ENCODE measurements at regions not wholly inside any gene's neighbourhood (a gene's known extent, or its start where the extent isn't known, plus 50 kb on each side); places are given as distances from the start of the nearest gene placed in this dataset.
"Not testable (repeated sequence)": the region's sequence is repeated elsewhere in the genome, so short reads cannot be mapped to it uniquely, and the experiment has no call there.

- no peaks in the 10 kb centered on the region for H3K4me1 ChIP-seq (ENCODE audit: insufficient read depth, poor library complexity, severe bottlenecking)
- no peak overlapping the region for H3K4me3 ChIP-seq (ENCODE audit: severe bottlenecking)
- DNase-seq (ENCODE audit: low spot score) = no peak
- no peak overlapping the region for H3K27ac ChIP-seq (ENCODE audit: poor library complexity, severe bottlenecking)
- ATAC-seq (ENCODE audit: low read depth) = no peak
- TF ChIP-seq, protein P1, sequence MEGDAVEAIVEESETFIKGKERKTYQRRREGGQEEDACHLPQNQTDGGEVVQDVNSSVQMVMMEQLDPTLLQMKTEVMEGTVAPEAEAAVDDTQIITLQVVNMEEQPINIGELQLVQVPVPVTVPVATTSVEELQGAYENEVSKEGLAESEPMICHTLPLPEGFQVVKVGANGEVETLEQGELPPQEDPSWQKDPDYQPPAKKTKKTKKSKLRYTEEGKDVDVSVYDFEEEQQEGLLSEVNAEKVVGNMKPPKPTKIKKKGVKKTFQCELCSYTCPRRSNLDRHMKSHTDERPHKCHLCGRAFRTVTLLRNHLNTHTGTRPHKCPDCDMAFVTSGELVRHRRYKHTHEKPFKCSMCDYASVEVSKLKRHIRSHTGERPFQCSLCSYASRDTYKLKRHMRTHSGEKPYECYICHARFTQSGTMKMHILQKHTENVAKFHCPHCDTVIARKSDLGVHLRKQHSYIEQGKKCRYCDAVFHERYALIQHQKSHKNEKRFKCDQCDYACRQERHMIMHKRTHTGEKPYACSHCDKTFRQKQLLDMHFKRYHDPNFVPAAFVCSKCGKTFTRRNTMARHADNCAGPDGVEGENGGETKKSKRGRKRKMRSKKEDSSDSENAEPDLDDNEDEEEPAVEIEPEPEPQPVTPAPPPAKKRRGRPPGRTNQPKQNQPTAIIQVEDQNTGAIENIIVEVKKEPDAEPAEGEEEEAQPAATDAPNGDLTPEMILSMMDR (IDR thresholded peaks at IDR 0.05; ENCODE audit: poor library complexity, severe bottlenecking) = no peak
- no peaks in the 10 kb centered on the region for H3K27me3 ChIP-seq (ENCODE audit: insufficient read depth, poor library complexity, severe bottlenecking)
- no peaks in the 10 kb centered on the region for H3K36me3 ChIP-seq (ENCODE audit: low read depth)
- H3K9me3 ChIP-seq (ENCODE audit: severe bottlenecking) = no peaks in the 10 kb centered on the region
Measured at GRCh38 chrY:20643055-20643454, 67.5 kb downstream of the EIF1AY start.

- H3K27ac ChIP-seq (ENCODE audit: poor library complexity, severe bottlenecking) = no peak overlapping the region
- no peaks in the 10 kb centered on the region for H3K36me3 ChIP-seq (ENCODE audit: low read depth)
- DNase-seq (ENCODE audit: low spot score) (no peak), ATAC-seq (ENCODE audit: low read depth) (no peak)
- H3K4me3 ChIP-seq (ENCODE audit: severe bottlenecking) = no peak overlapping the region
- TF ChIP-seq, protein P1 (IDR thresholded peaks at IDR 0.05; ENCODE audit: poor library complexity, severe bottlenecking) = no peak
- H3K9me3 ChIP-seq (ENCODE audit: severe bottlenecking) = no peaks in the 10 kb centered on the region
- H3K4me1 ChIP-seq (ENCODE audit: insufficient read depth, poor library complexity, severe bottlenecking) = no peaks in the 10 kb centered on the region
- H3K27me3 ChIP-seq (ENCODE audit: insufficient read depth, poor library complexity, severe bottlenecking) = no peaks in the 10 kb centered on the region
Measured at GRCh38 chrY:20648265-20648664, 72.7 kb downstream of the EIF1AY start.

DNA sequence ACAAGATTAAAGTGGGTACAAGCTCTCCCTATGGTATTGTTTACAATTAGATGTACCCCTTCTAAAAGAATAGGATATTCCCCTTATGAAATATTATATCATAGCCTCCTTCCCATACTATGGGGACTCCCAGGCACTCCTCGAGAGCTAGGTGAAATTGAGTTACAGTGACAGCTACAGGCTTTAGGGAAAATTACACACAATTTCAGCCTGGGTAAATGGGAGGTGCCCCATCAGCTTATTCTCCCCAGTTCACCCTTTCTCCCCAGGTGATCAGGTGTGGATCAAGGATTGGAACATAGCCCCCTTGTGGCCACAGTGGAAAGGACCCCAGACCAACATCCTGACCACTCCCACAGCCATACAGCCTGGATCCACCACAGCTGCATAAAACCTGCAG is 73.3 kb downstream of the EIF1AY start:
- TF ChIP-seq, protein P1 (IDR thresholded peaks at IDR 0.05; ENCODE audit: poor library complexity, severe bottlenecking) = peak; percentile 21
- not testable (repeated sequence) for H3K9me3 ChIP-seq (ENCODE audit: severe bottlenecking); H3K4me1 ChIP-seq (ENCODE audit: insufficient read depth, poor library complexity, severe bottlenecking); H3K36me3 ChIP-seq (ENCODE audit: low read depth); H3K27ac ChIP-seq (ENCODE audit: poor library complexity, severe bottlenecking); DNase-seq (ENCODE audit: low spot score); H3K4me3 ChIP-seq (ENCODE audit: severe bottlenecking); H3K27me3 ChIP-seq (ENCODE audit: insufficient read depth, poor library complexity, severe bottlenecking); ATAC-seq (ENCODE audit: low read depth)

DNA sequence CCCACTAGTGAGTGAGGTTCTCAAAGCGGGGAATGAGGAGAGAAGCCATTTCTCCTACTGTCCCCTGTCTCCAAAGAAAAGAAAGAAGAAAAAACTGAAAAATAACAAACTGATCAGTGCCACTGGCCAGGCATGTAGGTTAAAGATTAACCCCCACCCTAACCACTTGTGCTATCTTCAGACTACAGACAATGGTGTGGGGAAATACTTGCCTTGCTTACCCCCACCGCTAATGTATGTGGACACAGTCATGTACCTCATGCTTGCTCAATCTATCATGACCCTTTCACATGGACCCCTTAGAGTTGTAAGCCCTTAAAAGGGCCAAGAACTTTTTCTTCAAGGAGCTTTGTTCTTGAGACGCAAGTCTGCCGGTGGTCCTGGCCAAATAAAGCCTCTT is 75.9 kb downstream of the EIF1AY start:
- Histone ChIP-seq H3K4me1 (ENCODE audit: insufficient read depth, poor library complexity, severe bottlenecking) (no peaks in the 10 kb centered on the region), H3K4me3 (ENCODE audit: severe bottlenecking) (no peak overlapping the region), H3K36me3 (ENCODE audit: low read depth) (no peaks in the 10 kb centered on the region), H3K27ac (ENCODE audit: poor library complexity, severe bottlenecking) (no peak overlapping the region), H3K9me3 (ENCODE audit: severe bottlenecking) (no peaks in the 10 kb centered on the region), H3K27me3 (ENCODE audit: insufficient read depth, poor library complexity, severe bottlenecking) (no peaks in the 10 kb centered on the region)
- TF ChIP-seq, protein P1 (IDR thresholded peaks at IDR 0.05; ENCODE audit: poor library complexity, severe bottlenecking) = no peak
- ATAC-seq (ENCODE audit: low read depth) (no peak), DNase-seq (ENCODE audit: low spot score) (no peak)

DNA sequence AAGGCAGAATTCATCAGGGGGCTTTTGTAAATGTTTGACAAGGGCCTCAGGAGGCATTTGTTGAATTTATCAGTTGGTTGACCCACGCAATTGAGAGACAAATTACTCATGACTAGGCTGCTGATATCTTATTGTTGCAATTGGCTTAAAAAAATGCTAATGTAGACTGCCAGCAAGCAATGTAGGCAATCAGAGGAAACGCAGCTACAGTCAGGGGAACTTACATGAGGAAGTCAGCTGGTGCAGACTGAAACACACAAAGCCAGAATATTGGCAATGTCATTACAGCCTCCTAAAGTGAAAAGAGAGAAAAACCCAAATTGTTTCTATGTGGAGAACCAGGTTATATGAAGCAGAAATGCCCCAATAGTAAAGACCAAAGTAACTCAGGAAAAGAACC is 83.9 kb downstream of the EIF1AY start:
- Histone ChIP-seq H3K4me3 (ENCODE audit: severe bottlenecking) (no peak overlapping the region), H3K36me3 (ENCODE audit: low read depth) (no peaks in the 10 kb centered on the region), H3K4me1 (ENCODE audit: insufficient read depth, poor library complexity, severe bottlenecking) (no peaks in the 10 kb centered on the region), H3K27me3 (ENCODE audit: insufficient read depth, poor library complexity, severe bottlenecking) (no peaks in the 10 kb centered on the region), H3K9me3 (ENCODE audit: severe bottlenecking) (no peaks in the 10 kb centered on the region), H3K27ac (ENCODE audit: poor library complexity, severe bottlenecking) (no peak overlapping the region)
- DNase-seq (ENCODE audit: low spot score) = no peak
- no peak for ATAC-seq (ENCODE audit: low read depth)
- TF ChIP-seq, protein P1 (IDR thresholded peaks at IDR 0.05; ENCODE audit: poor library complexity, severe bottlenecking) = no peak
